Transverse colon (tissue), 4 donors: ENCODE measurements at regions not wholly inside any gene's neighbourhood (a gene's known extent, or its start where the extent isn't known, plus 50 kb on each side); places are given as distances from the start of the nearest gene placed in this dataset.

Experiments
- DNase-seq: peaks from one replicate; pipeline ENCODE4 v3.0.0-alpha.2; 2019
- H3K27ac ChIP-seq, 4 donors: fragments of 200-600 bp; sonication (generic); 2 replicates each; pipeline ENCODE4 v1.5.1; 2016 to 2018; ENCODE audit warnings: inconsistent platforms in 4 of 4
- H3K27me3 ChIP-seq: fragments of 200-600 bp; sonication (generic); 2 replicates; pipeline ENCODE4 v1.5.1; 2017; ENCODE audit warnings: inconsistent platforms
- H3K36me3 ChIP-seq, 4 donors: fragments of 200-600 bp; sonication (generic); 2 replicates each; pipeline ENCODE4 v1.5.1; 2017 to 2019; ENCODE audit warnings: inconsistent platforms in 4 of 4
- H3K4me1 ChIP-seq, 4 donors: fragments of 200-600 bp; sonication (generic); 2 replicates each; pipeline ENCODE4 v1.5.1; 2017 to 2020; ENCODE audit warnings: inconsistent platforms in 4 of 4
- H3K4me3 ChIP-seq, 4 donors: fragments of 200-600 bp; sonication (generic); 1 replicate in 1 of 4; 2 replicates in 3 of 4; pipeline versions ENCODE4 v1.5.1 to v1.6.1; 2017 to 2019; ENCODE audit warnings: inconsistent platforms in 4 of 4
- H3K9me3 ChIP-seq, 2 donors: fragments of 200-600 bp; sonication (generic); 2 replicates each; pipeline ENCODE4 v1.5.1; 2017 to 2019; ENCODE audit warnings: inconsistent platforms in 2 of 2
- CTCF ChIP-seq, 5 experiments: fragments of 200-600 bp in 3 of 5; fragments of 450-650 bp in 2 of 5; sonication (generic) in 3 of 5; IDR thresholded peaks; 1 replicate in 2 of 5; 2 replicates in 3 of 5; pipeline ENCODE4 v1.5.1; 2016 to 2017; ENCODE audit warnings: antibody characterized with exemption in 5 of 5, inconsistent platforms in 3 of 5, mild to moderate bottlenecking in 2 of 5, moderate library complexity in 1 of 5
- EP300 ChIP-seq: sonication (generic); formaldehyde crosslinking; IDR thresholded peaks from one replicate; pipeline ENCODE4 v1.6.1; 2017; ENCODE audit warnings: antibody characterized with exemption, low read depth
- POLR2A ChIP-seq: fragments of 450-650 bp; IDR thresholded peaks from one replicate; pipeline ENCODE4 v1.6.1; 2016; ENCODE audit warnings: antibody characterized with exemption, mild to moderate bottlenecking, moderate library complexity
- POLR2AphosphoS5 ChIP-seq, 3 donors: sonication (generic); formaldehyde crosslinking; IDR thresholded peaks; one replicate each; pipeline ENCODE4 v1.6.1; 2016; ENCODE audit warnings: antibody characterized with exemption in 3 of 3
- WGBS, 2 donors: methylation state at CpG; one replicate each; pipeline ENCODE4 v1.1.5; 2018; ENCODE audit warnings: low coverage in 1 of 2; 5-methylcytosine and 5-hydroxymethylcytosine counted together
- in situ Hi-C, 4 donors: fragments of 200-750 bp; cut with MboI; loops; one replicate each; pipeline versions ENCODE4 v1.15.0 to v1.15.1; 2017; ENCODE audit warnings: low sequenced_read_pairs in 3 of 4, low pct_ligation_motif_present in 1 of 4, low pct_unique_long_range_greater_than_20kb in 1 of 4
- intact Hi-C: fragments of 100-400 bp; cut with DNase I; formaldehyde crosslinking; loops from one replicate; pipeline ENCODE4 v1.15.1; 2023; ENCODE audit warnings: low total_unique reads

GRCh38 chr1:81379430-81379829, 421.3 kb upstream of the ADGRL2 start:
- Histone ChIP-seq H3K27ac (no peak overlapping the region), H3K4me1 (no peaks in the 10 kb centered on the region), H3K9me3 (no peaks in the 10 kb centered on the region), H3K27me3 (no peaks in the 10 kb centered on the region), H3K36me3 (no peaks in the 10 kb centered on the region), H3K4me3 (no peak overlapping the region)
- intact Hi-C loops (no loop called here), in situ Hi-C loops (no loop called here)
- 89% methylated on average over 3 to 8 of the region's 8 CpGs for WGBS, 2 donors
- no peak for DNase-seq
- TF ChIP-seq CTCF (IDR thresholded peaks at IDR 0.05) (no peak), POLR2AphosphoS5 (IDR thresholded peaks at IDR 0.05) (no peak), EP300 (no peak), POLR2A (no peak)

- no peak overlapping the region for H3K27ac ChIP-seq
- DNase-seq: no peak
- H3K4me1 ChIP-seq: no peaks in the 10 kb centered on the region
- TF ChIP-seq EP300: no peak
- TF ChIP-seq POLR2A: no peak
- TF ChIP-seq POLR2AphosphoS5 (IDR thresholded peaks at IDR 0.05): no peak
- peak in 1 of 5 experiments; percentile 5 for TF ChIP-seq CTCF (IDR thresholded peaks at IDR 0.05)
- in situ Hi-C loops (no loop called here), intact Hi-C loops (no loop called here)
- H3K9me3 ChIP-seq: no peaks in the 10 kb centered on the region
- no peak overlapping the region for H3K4me3 ChIP-seq
- no peaks in the 10 kb centered on the region for H3K27me3 ChIP-seq
- 53 to 67% methylated on average over 3 of the region's 3 CpGs for WGBS, 2 donors
- no peaks in the 10 kb centered on the region for H3K36me3 ChIP-seq
These were observed 423.3 kb upstream of the ADGRL2 start for GRCh38 chr1:81377406-81377805.

GRCh38 chr1:81375884-81376548, 424.7 kb upstream of the ADGRL2 start:
- in situ Hi-C loops: no loop called here
- H3K36me3 ChIP-seq: no peaks in the 10 kb centered on the region
- TF ChIP-seq POLR2AphosphoS5 (IDR thresholded peaks at IDR 0.05) (no peak), CTCF (IDR thresholded peaks at IDR 0.05) (no peak), POLR2A (no peak), EP300 (no peak)

GRCh38 chr1:81374481-81374880, 426.3 kb upstream of the ADGRL2 start:
- no peaks in the 10 kb centered on the region for H3K36me3 ChIP-seq
- no peaks in the 10 kb centered on the region for H3K27me3 ChIP-seq
- in situ Hi-C loops: no loop called here
- no peaks in the 10 kb centered on the region for H3K4me1 ChIP-seq
- intact Hi-C loops: no loop called here
- no peak for TF ChIP-seq POLR2AphosphoS5 (IDR thresholded peaks at IDR 0.05)
- no peak for TF ChIP-seq POLR2A
- TF ChIP-seq EP300: no peak
- no peak for TF ChIP-seq CTCF (IDR thresholded peaks at IDR 0.05)
- H3K27ac ChIP-seq: no peak overlapping the region
- 60 to 97% methylated on average over 1 to 5 of the region's 5 CpGs for WGBS, 2 donors
- no peaks in the 10 kb centered on the region for H3K9me3 ChIP-seq
- H3K4me3 ChIP-seq: no peak overlapping the region
- no peak for DNase-seq

More at GRCh38 chr1:81375884-81376548, 424.7 kb upstream of the ADGRL2 start:
- Histone ChIP-seq H3K4me1 (no peaks in the 10 kb centered on the region), H3K4me3 (no peak overlapping the region), H3K9me3 (no peaks in the 10 kb centered on the region), H3K27ac (no peak overlapping the region), H3K27me3 (no peaks in the 10 kb centered on the region)
- DNase-seq: no peak
- 77 to 81% methylated on average over 5 of the region's 5 CpGs for WGBS, 2 donors
- intact Hi-C loops: no loop called here
